GM23338 (cell line): ENCODE measurements at regions not wholly inside any gene's neighbourhood (a gene's known extent, or its start where the extent isn't known, plus 50 kb on each side); places are given as distances from the start of the nearest gene placed in this dataset.

Experiments
- ATAC-seq: fragments of 200-7000 bp; cut with Tn5 transposase; 3 replicates; pipeline ENCODE4 v1.9.1; 2020
- DNase-seq: peaks from one replicate; pipeline ENCODE4 v3.0.0-alpha.2; 2015; ENCODE audit warnings: low spot score
- H2AFZ ChIP-seq: fragments of 200-600 bp; sonication (generic); 2 replicates; pipeline ENCODE4 v1.8.0; 2016; ENCODE audit warnings: antibody characterized with exemption, mild to moderate bottlenecking, moderate library complexity
- H3F3A ChIP-seq: fragments of 200-600 bp; sonication (generic); replicated peaks from 2 replicates; pipeline ENCODE4 v1.8.0; 2017; ENCODE audit warnings: antibody characterized with exemption, mixed run types, low read depth
- H3K27ac ChIP-seq: fragments of 200-600 bp; sonication (generic); 2 replicates; pipeline ENCODE4 v1.6.1; 2016; ENCODE audit warnings: low read depth
- H3K27me3 ChIP-seq: fragments of 200-600 bp; sonication (generic); 2 replicates; pipeline ENCODE4 v1.8.0; 2016; ENCODE audit warnings: mild to moderate bottlenecking, mixed run types, moderate library complexity; ENCODE audit not compliant: insufficient read depth
- H3K36me3 ChIP-seq: fragments of 200-600 bp; sonication (generic); 2 replicates; pipeline ENCODE4 v1.8.0; 2016; ENCODE audit warnings: mild to moderate bottlenecking; ENCODE audit not compliant: insufficient read depth
- H3K4me1 ChIP-seq: fragments of 200-600 bp; sonication (generic); 2 replicates; pipeline ENCODE4 v1.8.0; 2016; ENCODE audit warnings: mild to moderate bottlenecking, moderate library complexity; ENCODE audit not compliant: insufficient read depth
- H3K4me2 ChIP-seq: fragments of 200-600 bp; sonication (generic); 2 replicates; pipeline ENCODE4 v1.7.1; 2017; ENCODE audit warnings: mixed run types
- H3K4me3 ChIP-seq: fragments of 200-600 bp; sonication (generic); 2 replicates; pipeline ENCODE4 v1.6.1; 2016; ENCODE audit warnings: mixed run types
- H3K79me2 ChIP-seq: fragments of 200-600 bp; sonication (generic); replicated peaks from 2 replicates; pipeline ENCODE4 v1.8.0; 2017; ENCODE audit warnings: mild to moderate bottlenecking; ENCODE audit not compliant: insufficient read depth
- H3K9me2 ChIP-seq: fragments of 200-600 bp; sonication (generic); 2 replicates; pipeline ENCODE4 v1.8.0; 2017; ENCODE audit not compliant: insufficient read depth
- H4K20me1 ChIP-seq: fragments of 200-600 bp; sonication (generic); replicated peaks from 2 replicates; pipeline ENCODE4 v1.8.0; 2017; ENCODE audit warnings: mild to moderate bottlenecking; ENCODE audit not compliant: insufficient read depth
- H3K27ac Mint-ChIP-seq: 2 replicates; pipeline ENCODE4 v1.8.0; 2020; ENCODE audit warnings: inconsistent platforms, mild to moderate bottlenecking, moderate library complexity, mixed read lengths
- H3K27me3 Mint-ChIP-seq: 3 replicates; pipeline ENCODE4 v1.8.0; 2022; ENCODE audit warnings: low read depth, mild to moderate bottlenecking, moderate library complexity, mixed read lengths, inconsistent platforms; ENCODE audit not compliant: insufficient read depth, poor library complexity
- H3K36me3 Mint-ChIP-seq: 3 replicates; pipeline ENCODE4 v1.8.0; 2021; ENCODE audit warnings: low read depth, mild to moderate bottlenecking, inconsistent platforms, moderate library complexity, mixed read lengths
- H3K4me1 Mint-ChIP-seq: 3 replicates; pipeline ENCODE4 v1.8.0; 2020; ENCODE audit warnings: mild to moderate bottlenecking, inconsistent platforms, mixed read lengths
- H3K4me3 Mint-ChIP-seq: 3 replicates; pipeline ENCODE4 v1.8.0; 2021; ENCODE audit warnings: moderate library complexity, mild to moderate bottlenecking, inconsistent platforms, mixed read lengths
- H3K9me3 Mint-ChIP-seq: 3 replicates; pipeline ENCODE4 v1.8.0; 2020; ENCODE audit warnings: moderate library complexity, mild to moderate bottlenecking, inconsistent platforms, mixed read lengths
- CREB1 ChIP-seq: fragments of 250-450 bp; sonication (Bioruptor Pico); IDR thresholded peaks from 2 replicates; pipeline ENCODE4 v1.5.0; 2020; ENCODE audit warnings: low read depth, mild to moderate bottlenecking, moderate library complexity
- EZH2 ChIP-seq: fragments of 200-600 bp; sonication (generic); IDR thresholded peaks from one replicate; pipeline ENCODE4 v1.8.0; 2017; ENCODE audit warnings: antibody characterized with exemption, mild to moderate bottlenecking, low read depth; ENCODE audit not compliant: unreplicated experiment
- EZH2phosphoT487 ChIP-seq: fragments of 200-600 bp; sonication (generic); IDR thresholded peaks from one replicate; pipeline ENCODE4 v1.8.1; 2018; ENCODE audit warnings: antibody characterized with exemption; ENCODE audit not compliant: unreplicated experiment
- JUNB ChIP-seq: IDR thresholded peaks from one replicate; pipeline ENCODE4 v1.6.1; 2016; ENCODE audit warnings: antibody characterized with exemption; ENCODE audit not compliant: unreplicated experiment
- NANOG ChIP-seq: IDR thresholded peaks from 2 replicates; pipeline ENCODE4 v1.6.1; 2016; ENCODE audit warnings: antibody characterized with exemption, borderline replicate concordance
- POLR2AphosphoS5 ChIP-seq: IDR thresholded peaks from 2 replicates; pipeline ENCODE4 v1.6.1; 2016; ENCODE audit warnings: antibody characterized with exemption, low read depth
- STAT1 ChIP-seq: IDR thresholded peaks from one replicate; pipeline ENCODE4 v1.6.1; 2016; ENCODE audit warnings: antibody characterized with exemption; ENCODE audit not compliant: unreplicated experiment
- ZNF114 ChIP-seq: fragments of 250-450 bp; sonication (Bioruptor Pico); IDR thresholded peaks from 2 replicates; pipeline ENCODE4 v1.5.0; 2020; ENCODE audit warnings: mild to moderate bottlenecking, moderate library complexity
- ZNF331 ChIP-seq: fragments of 250-450 bp; sonication (Bioruptor Pico); IDR thresholded peaks from 2 replicates; pipeline ENCODE4 v1.5.0; 2020; ENCODE audit warnings: low read depth, mild to moderate bottlenecking, moderate library complexity
- TF ChIP-seq, protein P1 (sequence below): IDR thresholded peaks from one replicate; pipeline ENCODE4 v1.6.1; 2018; ENCODE audit warnings: antibody characterized with exemption; ENCODE audit not compliant: unreplicated experiment
- TF ChIP-seq, protein P2 (sequence below): IDR thresholded peaks from 2 replicates; pipeline ENCODE4 v1.6.1; 2016; ENCODE audit warnings: antibody characterized with exemption
- TF ChIP-seq, protein P3 (sequence below), 2 experiments: fragments of 200-600 bp in 1 of 2; sonication (generic) in 1 of 2; conservative IDR thresholded peaks; 2 replicates each; pipeline versions ENCODE4 v1.5.1 to v1.6.1; 2016 to 2017; ENCODE audit warnings: antibody characterized with exemption in 2 of 2, low read depth in 2 of 2, mild to moderate bottlenecking in 2 of 2, moderate library complexity in 1 of 2

DNA sequence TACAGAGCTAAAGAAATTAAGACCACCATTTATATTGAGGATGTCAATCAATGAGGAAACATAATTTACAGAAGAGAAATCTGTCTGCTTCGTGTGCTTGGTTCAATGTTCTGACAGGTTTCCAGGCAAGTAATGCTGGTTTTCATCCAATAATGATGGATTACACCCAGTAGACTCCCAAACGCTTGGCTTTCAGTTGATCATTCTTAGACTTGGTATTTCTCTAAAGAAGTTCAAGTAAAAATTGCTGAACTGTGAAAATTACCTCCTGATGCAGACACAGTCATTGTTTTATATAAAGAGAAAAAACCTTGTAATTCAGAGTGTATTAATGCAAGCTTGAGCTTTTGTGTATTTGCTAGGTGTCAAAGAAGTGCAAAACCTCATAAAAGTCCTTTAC lies 85.0 kb downstream of the VCX3A start:
- peaks cover 6% of the 10 kb centered on the region; the same call in 1 of the 3 replicates for H3K4me1 Mint-ChIP-seq
- H3K27me3 ChIP-seq = no peaks in the 10 kb centered on the region
- no peaks in the 10 kb centered on the region for H3K9me2 ChIP-seq
- no peaks in the 10 kb centered on the region for H3K36me3 ChIP-seq
- DNase-seq = no peak
- H3K79me2 ChIP-seq = no peaks in the 10 kb centered on the region
- no peak overlapping the region for H3K27ac Mint-ChIP-seq
- no peaks in the 10 kb centered on the region for H3K27me3 Mint-ChIP-seq
- no peak for TF ChIP-seq STAT1
- no peaks in the 10 kb centered on the region; the same call in 2 of the 3 replicates for H3K9me3 Mint-ChIP-seq
- H3K4me3 ChIP-seq = no peak overlapping the region
- no peak overlapping the region for H3K27ac ChIP-seq
- H3F3A ChIP-seq = no peaks in the 10 kb centered on the region
- no peak for ATAC-seq
- H3K4me1 ChIP-seq = no peaks in the 10 kb centered on the region
- H4K20me1 ChIP-seq = no peaks in the 10 kb centered on the region
- H2AFZ ChIP-seq = no peak overlapping the region
- H3K4me3 Mint-ChIP-seq = no peak overlapping the region
- no peak overlapping the region for H3K4me2 ChIP-seq
- no peaks in the 10 kb centered on the region for H3K36me3 Mint-ChIP-seq

DNA sequence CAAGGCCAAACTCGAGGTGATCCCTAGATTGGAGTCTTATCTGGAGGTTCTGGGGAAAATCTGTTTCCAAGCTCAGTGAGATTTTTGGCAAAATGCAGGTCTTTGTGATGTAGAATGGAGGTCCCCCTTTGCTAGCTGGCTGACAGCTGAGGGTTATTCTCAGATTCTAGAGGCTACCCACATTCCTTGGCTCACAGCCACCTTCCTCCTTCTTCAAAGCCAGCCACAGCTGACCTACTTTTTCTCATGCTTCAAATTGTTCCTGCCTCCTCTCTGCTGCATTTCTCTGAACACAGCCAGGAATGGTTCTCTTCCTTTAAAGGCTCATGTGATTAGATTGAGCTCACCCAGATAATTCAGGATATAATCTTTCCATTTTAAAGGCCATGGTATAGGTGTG lies 86.9 kb downstream of the VCX3A start:
- H3K4me3 Mint-ChIP-seq = no peak overlapping the region
- Histone ChIP-seq H3K27me3 (no peaks in the 10 kb centered on the region), H2AFZ (no peak overlapping the region), H3F3A (no peaks in the 10 kb centered on the region), H3K9me2 (no peaks in the 10 kb centered on the region), H3K36me3 (no peaks in the 10 kb centered on the region), H4K20me1 (no peaks in the 10 kb centered on the region), H3K4me1 (no peaks in the 10 kb centered on the region), H3K4me3 (no peak overlapping the region), H3K27ac (no peak overlapping the region), H3K79me2 (no peaks in the 10 kb centered on the region), H3K4me2 (no peak overlapping the region)
- H3K27ac Mint-ChIP-seq = no peak overlapping the region
- no peaks in the 10 kb centered on the region for H3K36me3 Mint-ChIP-seq
- H3K27me3 Mint-ChIP-seq = no peaks in the 10 kb centered on the region
- no peak for DNase-seq
- peaks cover 8% of the 10 kb centered on the region; the same call in 2 of the 3 replicates for H3K4me1 Mint-ChIP-seq
- no peaks in the 10 kb centered on the region; the same call in 2 of the 3 replicates for H3K9me3 Mint-ChIP-seq
- ATAC-seq = no peak
- TF ChIP-seq NANOG = no peak
- TF ChIP-seq, protein P1, sequence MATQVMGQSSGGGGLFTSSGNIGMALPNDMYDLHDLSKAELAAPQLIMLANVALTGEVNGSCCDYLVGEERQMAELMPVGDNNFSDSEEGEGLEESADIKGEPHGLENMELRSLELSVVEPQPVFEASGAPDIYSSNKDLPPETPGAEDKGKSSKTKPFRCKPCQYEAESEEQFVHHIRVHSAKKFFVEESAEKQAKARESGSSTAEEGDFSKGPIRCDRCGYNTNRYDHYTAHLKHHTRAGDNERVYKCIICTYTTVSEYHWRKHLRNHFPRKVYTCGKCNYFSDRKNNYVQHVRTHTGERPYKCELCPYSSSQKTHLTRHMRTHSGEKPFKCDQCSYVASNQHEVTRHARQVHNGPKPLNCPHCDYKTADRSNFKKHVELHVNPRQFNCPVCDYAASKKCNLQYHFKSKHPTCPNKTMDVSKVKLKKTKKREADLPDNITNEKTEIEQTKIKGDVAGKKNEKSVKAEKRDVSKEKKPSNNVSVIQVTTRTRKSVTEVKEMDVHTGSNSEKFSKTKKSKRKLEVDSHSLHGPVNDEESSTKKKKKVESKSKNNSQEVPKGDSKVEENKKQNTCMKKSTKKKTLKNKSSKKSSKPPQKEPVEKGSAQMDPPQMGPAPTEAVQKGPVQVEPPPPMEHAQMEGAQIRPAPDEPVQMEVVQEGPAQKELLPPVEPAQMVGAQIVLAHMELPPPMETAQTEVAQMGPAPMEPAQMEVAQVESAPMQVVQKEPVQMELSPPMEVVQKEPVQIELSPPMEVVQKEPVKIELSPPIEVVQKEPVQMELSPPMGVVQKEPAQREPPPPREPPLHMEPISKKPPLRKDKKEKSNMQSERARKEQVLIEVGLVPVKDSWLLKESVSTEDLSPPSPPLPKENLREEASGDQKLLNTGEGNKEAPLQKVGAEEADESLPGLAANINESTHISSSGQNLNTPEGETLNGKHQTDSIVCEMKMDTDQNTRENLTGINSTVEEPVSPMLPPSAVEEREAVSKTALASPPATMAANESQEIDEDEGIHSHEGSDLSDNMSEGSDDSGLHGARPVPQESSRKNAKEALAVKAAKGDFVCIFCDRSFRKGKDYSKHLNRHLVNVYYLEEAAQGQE = no peak
- TF ChIP-seq STAT1 = no peak
- no peak for TF ChIP-seq POLR2AphosphoS5
- no peak for TF ChIP-seq CREB1
- no peak for TF ChIP-seq ZNF331 (CRISPR knock-in tag)
- no peak for TF ChIP-seq EZH2
- TF ChIP-seq, protein P2, sequence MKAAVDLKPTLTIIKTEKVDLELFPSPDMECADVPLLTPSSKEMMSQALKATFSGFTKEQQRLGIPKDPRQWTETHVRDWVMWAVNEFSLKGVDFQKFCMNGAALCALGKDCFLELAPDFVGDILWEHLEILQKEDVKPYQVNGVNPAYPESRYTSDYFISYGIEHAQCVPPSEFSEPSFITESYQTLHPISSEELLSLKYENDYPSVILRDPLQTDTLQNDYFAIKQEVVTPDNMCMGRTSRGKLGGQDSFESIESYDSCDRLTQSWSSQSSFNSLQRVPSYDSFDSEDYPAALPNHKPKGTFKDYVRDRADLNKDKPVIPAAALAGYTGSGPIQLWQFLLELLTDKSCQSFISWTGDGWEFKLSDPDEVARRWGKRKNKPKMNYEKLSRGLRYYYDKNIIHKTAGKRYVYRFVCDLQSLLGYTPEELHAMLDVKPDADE = no peak
- TF ChIP-seq EZH2phosphoT487 = no peak
- TF ChIP-seq, protein P3, sequence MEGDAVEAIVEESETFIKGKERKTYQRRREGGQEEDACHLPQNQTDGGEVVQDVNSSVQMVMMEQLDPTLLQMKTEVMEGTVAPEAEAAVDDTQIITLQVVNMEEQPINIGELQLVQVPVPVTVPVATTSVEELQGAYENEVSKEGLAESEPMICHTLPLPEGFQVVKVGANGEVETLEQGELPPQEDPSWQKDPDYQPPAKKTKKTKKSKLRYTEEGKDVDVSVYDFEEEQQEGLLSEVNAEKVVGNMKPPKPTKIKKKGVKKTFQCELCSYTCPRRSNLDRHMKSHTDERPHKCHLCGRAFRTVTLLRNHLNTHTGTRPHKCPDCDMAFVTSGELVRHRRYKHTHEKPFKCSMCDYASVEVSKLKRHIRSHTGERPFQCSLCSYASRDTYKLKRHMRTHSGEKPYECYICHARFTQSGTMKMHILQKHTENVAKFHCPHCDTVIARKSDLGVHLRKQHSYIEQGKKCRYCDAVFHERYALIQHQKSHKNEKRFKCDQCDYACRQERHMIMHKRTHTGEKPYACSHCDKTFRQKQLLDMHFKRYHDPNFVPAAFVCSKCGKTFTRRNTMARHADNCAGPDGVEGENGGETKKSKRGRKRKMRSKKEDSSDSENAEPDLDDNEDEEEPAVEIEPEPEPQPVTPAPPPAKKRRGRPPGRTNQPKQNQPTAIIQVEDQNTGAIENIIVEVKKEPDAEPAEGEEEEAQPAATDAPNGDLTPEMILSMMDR (conservative IDR thresholded peaks at IDR 0.05; ENCODE audit: low read depth in 2 of 2) = no peak
- no peak for TF ChIP-seq ZNF114 (CRISPR knock-in tag)
- no peak for TF ChIP-seq JUNB
